Heart right ventricle (tissue), 16 donors: ENCODE measurements at regions not wholly inside any gene's neighbourhood (a gene's known extent, or its start where the extent isn't known, plus 50 kb on each side); places are given as distances from the start of the nearest gene placed in this dataset.

ENCODE experiments used
- ATAC-seq, 8 donors: fragments of 200-7000 bp; cut with Tn5 transposase; one replicate each; pipeline ENCODE4 v1.9.1; 2020; ENCODE audit warnings: mild to moderate bottlenecking in 8 of 8, moderate library complexity in 8 of 8, moderate number of reproducible peaks in 1 of 8
- DNase-seq, 2 donors: peaks; one replicate each; pipeline ENCODE4 v3.0.0-alpha.2; 2020
- H3K27ac ChIP-seq, 10 donors: fragments of 200-600 bp; sonication (generic) in 2 of 10; one replicate each; pipeline versions ENCODE4 v1.5.0 to v1.8.0; 2020 to 2022; ENCODE audit warnings: mild to moderate bottlenecking in 3 of 10
- H3K27me3 ChIP-seq, 7 donors: fragments of 200-600 bp; one replicate each; pipeline ENCODE4 v1.8.0; 2021 to 2022; ENCODE audit warnings: mild to moderate bottlenecking in 2 of 7
- H3K36me3 ChIP-seq, 9 donors: fragments of 200-600 bp; sonication (generic) in 1 of 9; one replicate each; pipeline versions ENCODE4 v1.5.0 to v1.8.0; 2020 to 2022; ENCODE audit warnings: mild to moderate bottlenecking in 2 of 9
- H3K4me1 ChIP-seq, 9 donors: fragments of 200-600 bp; sonication (generic) in 1 of 9; one replicate each; pipeline versions ENCODE4 v1.5.0 to v1.8.0; 2020 to 2022; ENCODE audit warnings: mild to moderate bottlenecking in 4 of 9
- H3K4me3 ChIP-seq, 10 donors: fragments of 200-600 bp; sonication (generic) in 2 of 10; one replicate each; pipeline versions ENCODE4 v1.5.0 to v1.8.0; 2020 to 2022; ENCODE audit warnings: mild to moderate bottlenecking in 7 of 10, moderate library complexity in 2 of 10
- H3K9me3 ChIP-seq, 11 donors: fragments of 200-600 bp in 10 of 11; sonication (generic) in 2 of 11; one replicate each; pipeline versions ENCODE4 v1.5.0 to v1.8.0; 2013 to 2022; ENCODE audit warnings: mild to moderate bottlenecking in 2 of 11, control low read depth in 1 of 11, moderate library complexity in 1 of 11
- CTCF ChIP-seq, 9 donors: fragments of 200-600 bp; sonication (generic) in 2 of 9; IDR thresholded peaks; one replicate each; pipeline versions ENCODE4 v1.5.0 to v1.8.0; 2021 to 2022; ENCODE audit warnings: antibody characterized with exemption in 9 of 9, mild to moderate bottlenecking in 5 of 9, moderate library complexity in 1 of 9
- WGBS, 2 donors: extraction: QIAGEN DNeasy Blood & Tissue Kit; methylation state at CpG; one replicate each; pipeline ENCODE4 v1.1.7; 2013; ENCODE audit warnings: inconsistent platforms in 1 of 2; 5-methylcytosine and 5-hydroxymethylcytosine counted together
- intact Hi-C, 10 donors: fragments of 100-400 bp; cut with DNase I; formaldehyde crosslinking; loops; one replicate each; pipeline versions ENCODE4 v1.11.1 to v1.14.2; 2022
- donor health status: Arrhythmogenic right ventricular cardiomyopathy.
- donor health status: ischemic (EF 13 %, LVEDD 7.1; RV severe dilation, severe dysfunction).
- donor health status: healthy with polysubstance abuse.
- donor health status: DM: no; HTN: yes; CAD: no.
- donor health status: DM: no; HTN: no; CAD: no.
- donor health status: ischemic (EF 25% LVEDD 6.9; RV normal size, moderate dysfunction).
- donor health status: ischemic (EF 25% LVEDD 5.7; RV mildly dilated, moderate dysfunction).
- donor health status: healthy.
- donor health status: DM: yes; HTN: yes; CAD: no.
- donor health status: Ischemic cardiomyopathy.
- donor health status: ischemic (EF 35%, LVEDD 5.7; RV mildly dilated, moderate dysfunction).
- donor health status: nonischemic (EF 11% LVEDD 7.7; RV severe dilation, severe dysfunction).
- donor health status: DM: yes; HTN: yes; CAD: no.
- donor health status: PGD.
- donor health status: ischemic (EF 29% LVEDD 5.4; RV normal size, mild dysfunction).
- donor health status: nonischemic (EF 23%, LVEDD 6.1; RV moderate dilation, normal function).

GRCh38 chr21:38716088-38716487 is 89.6 kb upstream of the ETS2 start:
- Histone ChIP-seq H3K27me3 (peaks cover 0 to 6% (median 0%) of the 10 kb centered on the region in 7 donors), H3K36me3 (no peaks in the 10 kb centered on the region), H3K4me1 (no peaks in the 10 kb centered on the region), H3K4me3 (no peak overlapping the region), H3K9me3 (no peaks in the 10 kb centered on the region), H3K27ac (no peak overlapping the region)
- no peak for TF ChIP-seq CTCF (IDR thresholded peaks at IDR 0.05)
- ATAC-seq (no peak), DNase-seq (no peak)
- intact Hi-C loops, result loop anchor here in 2 of 10 donors (10.0 kb wide), 2 partner anchors 181 to 211 kb away; no protein-coding TSS in a partner anchor
- 81 to 90% methylated on average over 2 of the region's 2 CpGs for WGBS, 2 donors

GRCh38 chr21:38716942-38717341 is 88.8 kb upstream of the ETS2 start:
- H3K27ac ChIP-seq, result no peak overlapping the region
- no peak for TF ChIP-seq CTCF (IDR thresholded peaks at IDR 0.05)

GRCh38 chr21:38718481-38718880 is 87.2 kb upstream of the ETS2 start:
- Histone ChIP-seq H3K36me3 (no peaks in the 10 kb centered on the region), H3K4me1 (no peaks in the 10 kb centered on the region), H3K27ac (no peak overlapping the region), H3K4me3 (no peak overlapping the region), H3K27me3 (peaks cover 0 to 5% (median 0%) of the 10 kb centered on the region in 7 donors), H3K9me3 (no peaks in the 10 kb centered on the region)
- intact Hi-C loops, result loop anchor here in 2 of 10 donors (10.0 kb wide), 2 partner anchors 184 to 214 kb away; no protein-coding TSS in a partner anchor
- DNase-seq, result no peak
- no peak for TF ChIP-seq CTCF (IDR thresholded peaks at IDR 0.05)
- ATAC-seq, result no peak
- WGBS, 2 donors, result 78 to 83% methylated on average over 3 of the region's 3 CpGs

More at GRCh38 chr21:38716942-38717341, 88.8 kb upstream of the ETS2 start:
- H3K9me3 ChIP-seq, result no peaks in the 10 kb centered on the region
- H3K4me1 ChIP-seq, result no peaks in the 10 kb centered on the region
- DNase-seq (no peak), ATAC-seq (no peak)
- intact Hi-C loops, result loop anchor here in 2 of 10 donors (10.0 kb wide), 2 partner anchors 182 to 212 kb away; no protein-coding TSS in a partner anchor
- peaks cover 0 to 6% (median 0%) of the 10 kb centered on the region in 7 donors for H3K27me3 ChIP-seq
- H3K4me3 ChIP-seq, result no peak overlapping the region
- no peaks in the 10 kb centered on the region for H3K36me3 ChIP-seq
- 96% methylated on average over 5 of the region's 5 CpGs for WGBS, 2 donors

- ATAC-seq (no peak), DNase-seq (no peak)
- H3K4me3 ChIP-seq, result no peak overlapping the region
- no peak overlapping the region for H3K27ac ChIP-seq
- no peak for TF ChIP-seq CTCF (IDR thresholded peaks at IDR 0.05)
- H3K4me1 ChIP-seq, result no peaks in the 10 kb centered on the region
- WGBS, 2 donors, result 94% methylated on average over 6 of the region's 6 CpGs
- H3K9me3 ChIP-seq, result peaks cover 0 to 8% (median 5%) of the 10 kb centered on the region in 11 donors
- no peaks in the 10 kb centered on the region for H3K27me3 ChIP-seq
- intact Hi-C loops, result no loop called here
- no peaks in the 10 kb centered on the region for H3K36me3 ChIP-seq
These were observed 85.7 kb upstream of the ETS2 start for GRCh38 chr21:38720074-38720473.
